GM21576 (cell line): ENCODE measurements at regions not wholly inside any gene's neighbourhood (a gene's known extent, or its start where the extent isn't known, plus 50 kb on each side); places are given as distances from the start of the nearest gene placed in this dataset.

Experiments
- ATAC-seq: cut with Tn5 transposase; IDR thresholded peaks from one replicate; pipeline ENCODE4 v1.9.1; 2021; ENCODE audit warnings: mild to moderate bottlenecking, moderate library complexity; ENCODE audit not compliant: unreplicated experiment

- no peak for ATAC-seq
Observed at GRCh38 chr2:224213396-224213795, 174.3 kb upstream of the SERPINE2 start.

- no peak for ATAC-seq
Observed at GRCh38 chr2:224211791-224212190, 172.7 kb upstream of the SERPINE2 start.

GRCh38 chr2:224211181-224211480, 172.0 kb upstream of the SERPINE2 start:
- no peak for ATAC-seq

GRCh38 chr2:224210286-224211180, 171.4 kb upstream of the SERPINE2 start:
- ATAC-seq = no peak

- no peak for ATAC-seq
Observed at GRCh38 chr2:224209555-224210285, 170.6 kb upstream of the SERPINE2 start.

- no peak for ATAC-seq
Observed at GRCh38 chr2:224208443-224208842, 169.4 kb upstream of the SERPINE2 start.

GRCh38 chr2:224208007-224208406, 168.9 kb upstream of the SERPINE2 start:
- ATAC-seq = no peak

- ATAC-seq = no peak
Observed at GRCh38 chr2:224206816-224207215, 167.7 kb upstream of the SERPINE2 start.

- no peak for ATAC-seq
Observed at GRCh38 chr2:224202281-224202865, 163.3 kb upstream of the SERPINE2 start.

GRCh38 chr2:224198436-224198835, 159.3 kb upstream of the SERPINE2 start:
- no peak for ATAC-seq

GRCh38 chr2:224196810-224197209, 157.7 kb upstream of the SERPINE2 start:
- no peak for ATAC-seq

- no peak for ATAC-seq
Observed at GRCh38 chr2:224195925-224196571, 157.0 kb upstream of the SERPINE2 start.

GRCh38 chr2:224194161-224194560, 155.1 kb upstream of the SERPINE2 start:
- no peak for ATAC-seq

- no peak for ATAC-seq
Observed at GRCh38 chr2:224191465-224191864, 152.4 kb upstream of the SERPINE2 start.

GRCh38 chr2:224190936-224191270, 151.8 kb upstream of the SERPINE2 start:
- ATAC-seq = no peak

GRCh38 chr2:224190234-224190935, 151.3 kb upstream of the SERPINE2 start:
- no peak for ATAC-seq

- ATAC-seq = no peak
Observed at GRCh38 chr2:224187220-224187619, 148.1 kb upstream of the SERPINE2 start.

- no peak for ATAC-seq
Observed at GRCh38 chr2:224185023-224185601, 146.0 kb upstream of the SERPINE2 start.

- no peak for ATAC-seq
Observed at GRCh38 chr2:224183086-224183485, 144.0 kb upstream of the SERPINE2 start.

- ATAC-seq = no peak
Observed at GRCh38 chr2:224182498-224182897, 143.4 kb upstream of the SERPINE2 start.
